CD4-positive, alpha-beta T cell (primary cell): ENCODE measurements at regions not wholly inside any gene's neighbourhood (a gene's known extent, or its start where the extent isn't known, plus 50 kb on each side); places are given as distances from the start of the nearest gene placed in this dataset.

Experiments
- ATAC-seq: fragments of 200-7000 bp; cut with Tn5 transposase; one replicate; pipeline ENCODE4 v1.10.0; 2022; ENCODE audit warnings: mild to moderate bottlenecking; ENCODE audit not compliant: poor library complexity
- CTCF ChIA-PET: fragments of 350-600 bp; sonication (Branson Sonifier 250); formaldehyde crosslinking; loops from one replicate; lab custom pipeline; 2021; ENCODE audit warnings: antibody characterized with exemption, inconsistent platforms; lab: Charles Lee
- POLR2A ChIA-PET: fragments of 350-600 bp; sonication (Branson Sonifier 250); formaldehyde crosslinking; loops from one replicate; lab custom pipeline; 2021; ENCODE audit warnings: antibody characterized with exemption, inconsistent platforms; lab: Charles Lee
- DNase-seq, 14 experiments: peaks; one replicate each; pipeline ENCODE4 v3.0.0-alpha.2; 2013 to 2020; ENCODE audit warnings: mixed read lengths in 2 of 14
- H3K27ac ChIP-seq, 2 donors: one replicate each; pipeline versions ENCODE4 v1.5.1 to v1.7.0; 2013; ENCODE audit warnings: low read length in 2 of 2, low read depth in 1 of 2, mild to moderate bottlenecking in 1 of 2
- H3K27me3 ChIP-seq, 2 experiments: 1 replicate in 1 of 2; 2 replicates in 1 of 2; pipeline versions ENCODE4 v1.6.1 to v1.7.0; 2013; ENCODE audit warnings: low read length in 2 of 2, control low read depth in 1 of 2, mild to moderate bottlenecking in 1 of 2, moderate library complexity in 1 of 2; ENCODE audit not compliant: insufficient read depth in 2 of 2, control insufficient read depth in 1 of 2
- H3K36me3 ChIP-seq: one replicate; pipeline ENCODE4 v1.6.1; 2013; ENCODE audit warnings: low read length, control low read depth; ENCODE audit not compliant: insufficient read depth
- H3K4me1 ChIP-seq: one replicate; pipeline ENCODE4 v1.6.1; 2013; ENCODE audit warnings: low read length, control low read depth; ENCODE audit not compliant: insufficient read depth
- H3K4me3 ChIP-seq: one replicate; pipeline ENCODE4 v1.5.1; 2013; ENCODE audit warnings: mild to moderate bottlenecking, low read length, moderate library complexity
- H3K9me3 ChIP-seq, 2 experiments: 1 replicate in 1 of 2; 2 replicates in 1 of 2; pipeline versions ENCODE4 v1.6.1 to v1.7.0; 2013; ENCODE audit warnings: low read length in 2 of 2, mild to moderate bottlenecking in 2 of 2, control low read depth in 1 of 2, moderate library complexity in 1 of 2; ENCODE audit not compliant: control insufficient read depth in 1 of 2, insufficient read depth in 1 of 2
- H3K27ac Mint-ChIP-seq: one replicate; pipeline ENCODE4 v1.8.0; 2020; ENCODE audit warnings: mixed read lengths
- H3K27me3 Mint-ChIP-seq: one replicate; pipeline ENCODE4 v1.8.0; 2021; ENCODE audit warnings: mixed read lengths
- H3K36me3 Mint-ChIP-seq: one replicate; pipeline ENCODE4 v1.8.0; 2021; ENCODE audit warnings: low read depth, mixed read lengths
- H3K4me1 Mint-ChIP-seq: one replicate; pipeline ENCODE4 v1.8.0; 2021; ENCODE audit warnings: low read depth, mixed read lengths
- H3K4me3 Mint-ChIP-seq: one replicate; pipeline ENCODE4 v1.8.0; 2020; ENCODE audit warnings: mild to moderate bottlenecking, mixed read lengths
- H3K9me3 Mint-ChIP-seq: one replicate; pipeline ENCODE4 v1.8.0; 2020; ENCODE audit warnings: mixed read lengths
- intact Hi-C, 2 experiments: fragments of 100-400 bp; cut with DNase I in 1 of 2; cut with micrococcal nuclease in 1 of 2; formaldehyde crosslinking; loops; one replicate each; pipeline versions ENCODE4 v1.15.1 to v1.9.0; 2023 to 2025; cut with DNase I, micrococcal nuclease
- TF ChIP-seq, protein P1 (sequence below): fragments of 200-600 bp; IDR thresholded peaks from one replicate; pipeline ENCODE4 v1.8.0; 2022; ENCODE audit warnings: antibody characterized with exemption, mild to moderate bottlenecking

DNA sequence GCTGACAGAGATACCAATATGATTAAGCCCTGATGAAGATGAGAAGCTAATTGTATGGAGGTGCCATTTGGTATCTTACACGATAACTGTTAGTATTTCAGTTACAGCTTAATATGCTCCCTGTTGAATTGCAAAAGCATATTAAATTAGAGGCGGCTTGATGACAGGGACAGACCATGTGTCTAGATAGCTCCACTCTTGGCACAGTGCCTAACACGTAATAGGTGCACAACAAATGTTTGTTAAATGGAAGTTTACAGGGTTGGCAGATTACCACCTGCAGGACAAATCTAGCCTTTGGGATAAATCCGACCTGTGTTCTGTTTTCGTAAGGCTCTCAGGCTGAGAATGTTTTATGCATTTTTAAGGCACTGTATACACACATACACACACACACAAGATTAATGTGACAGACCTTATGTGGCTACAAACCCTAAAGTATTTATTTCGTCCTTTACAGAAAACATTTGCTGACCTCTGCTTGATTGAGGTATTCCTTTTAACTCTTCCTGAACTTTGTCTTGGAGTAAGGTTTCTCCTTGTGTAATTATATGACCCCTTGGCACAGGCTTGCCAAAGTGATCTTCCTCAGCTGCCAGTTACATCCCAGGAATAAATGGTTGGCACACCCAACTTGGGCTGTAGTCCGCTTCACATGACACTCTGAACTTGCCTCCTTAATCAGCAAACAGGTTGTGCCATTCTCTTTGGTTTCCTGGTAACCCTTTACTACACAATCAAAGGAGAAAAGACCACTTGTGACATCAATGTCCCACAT, 348.9 kb downstream of the HRH4 start:
- ChIA-PET POLR2A (no interaction called here), CTCF (no interaction called here)
- H3K36me3 Mint-ChIP-seq = no peaks in the 10 kb centered on the region
- H3K9me3 Mint-ChIP-seq = peaks cover 7% of the 10 kb centered on the region
- DNase-seq (no peak), ATAC-seq (no peak)
- Histone ChIP-seq H3K27me3 (no peaks in the 10 kb centered on the region), H3K4me1 (no peaks in the 10 kb centered on the region), H3K4me3 (no peak overlapping the region), H3K9me3 (no peaks in the 10 kb centered on the region), H3K36me3 (no peaks in the 10 kb centered on the region), H3K27ac (no peak overlapping the region)
- intact Hi-C loops = no loop called here
- peaks cover 4% of the 10 kb centered on the region for H3K27me3 Mint-ChIP-seq
- H3K27ac Mint-ChIP-seq = no peak overlapping the region
- H3K4me1 Mint-ChIP-seq = no peaks in the 10 kb centered on the region
- TF ChIP-seq, protein P1, sequence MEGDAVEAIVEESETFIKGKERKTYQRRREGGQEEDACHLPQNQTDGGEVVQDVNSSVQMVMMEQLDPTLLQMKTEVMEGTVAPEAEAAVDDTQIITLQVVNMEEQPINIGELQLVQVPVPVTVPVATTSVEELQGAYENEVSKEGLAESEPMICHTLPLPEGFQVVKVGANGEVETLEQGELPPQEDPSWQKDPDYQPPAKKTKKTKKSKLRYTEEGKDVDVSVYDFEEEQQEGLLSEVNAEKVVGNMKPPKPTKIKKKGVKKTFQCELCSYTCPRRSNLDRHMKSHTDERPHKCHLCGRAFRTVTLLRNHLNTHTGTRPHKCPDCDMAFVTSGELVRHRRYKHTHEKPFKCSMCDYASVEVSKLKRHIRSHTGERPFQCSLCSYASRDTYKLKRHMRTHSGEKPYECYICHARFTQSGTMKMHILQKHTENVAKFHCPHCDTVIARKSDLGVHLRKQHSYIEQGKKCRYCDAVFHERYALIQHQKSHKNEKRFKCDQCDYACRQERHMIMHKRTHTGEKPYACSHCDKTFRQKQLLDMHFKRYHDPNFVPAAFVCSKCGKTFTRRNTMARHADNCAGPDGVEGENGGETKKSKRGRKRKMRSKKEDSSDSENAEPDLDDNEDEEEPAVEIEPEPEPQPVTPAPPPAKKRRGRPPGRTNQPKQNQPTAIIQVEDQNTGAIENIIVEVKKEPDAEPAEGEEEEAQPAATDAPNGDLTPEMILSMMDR = no peak
- no peak overlapping the region for H3K4me3 Mint-ChIP-seq

DNA sequence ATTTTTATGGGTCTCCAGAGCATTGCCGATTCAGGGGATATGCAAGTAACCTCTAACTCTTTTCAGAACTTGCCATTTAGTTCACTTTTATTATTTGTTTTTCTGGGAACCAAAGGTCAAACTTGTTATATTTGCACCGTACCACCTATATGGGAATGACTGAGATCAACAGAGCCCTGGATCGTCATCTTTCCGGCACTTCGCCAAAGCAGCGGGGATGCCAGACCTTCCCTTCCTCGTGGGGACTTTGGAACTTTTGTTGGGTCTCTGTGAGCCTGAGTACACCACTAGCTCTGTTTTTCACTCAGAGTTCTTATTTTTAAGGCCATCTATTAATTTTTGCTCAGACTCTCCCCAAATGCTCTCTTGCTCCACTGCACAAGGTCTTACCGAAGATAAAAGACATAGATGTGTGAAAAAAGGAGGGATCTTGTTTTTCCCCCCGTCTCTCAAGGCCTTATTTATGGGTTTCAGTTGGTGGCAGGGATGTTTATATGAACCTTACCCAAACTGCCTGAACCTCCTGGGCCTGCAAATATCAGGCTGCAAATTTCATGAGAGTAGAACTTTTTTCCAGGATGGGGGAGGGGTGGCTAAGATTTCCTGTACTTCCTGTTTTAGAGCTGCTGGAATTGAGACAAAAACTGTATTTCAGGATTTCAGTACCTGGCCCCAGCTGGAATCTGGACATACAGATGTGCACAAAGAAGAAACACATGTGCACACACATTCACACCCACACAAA, 350.3 kb downstream of the HRH4 start:
- H3K27ac ChIP-seq = no peak overlapping the region
- H3K4me1 Mint-ChIP-seq = no peaks in the 10 kb centered on the region
- no peak overlapping the region for H3K27ac Mint-ChIP-seq
- no peaks in the 10 kb centered on the region for H3K4me1 ChIP-seq
- H3K4me3 Mint-ChIP-seq = no peak overlapping the region
- H3K36me3 Mint-ChIP-seq = no peaks in the 10 kb centered on the region
- intact Hi-C loops = no loop called here
- H3K27me3 Mint-ChIP-seq = peaks cover 9% of the 10 kb centered on the region
- ATAC-seq = no peak
- H3K36me3 ChIP-seq = no peaks in the 10 kb centered on the region
- TF ChIP-seq, protein P1 = no peak
- peaks cover 7% of the 10 kb centered on the region for H3K9me3 Mint-ChIP-seq
- POLR2A ChIA-PET = no interaction called here
- no peak for DNase-seq
- no peaks in the 10 kb centered on the region for H3K9me3 ChIP-seq
- H3K4me3 ChIP-seq = no peak overlapping the region
- CTCF ChIA-PET = no interaction called here
- H3K27me3 ChIP-seq = no peaks in the 10 kb centered on the region

DNA sequence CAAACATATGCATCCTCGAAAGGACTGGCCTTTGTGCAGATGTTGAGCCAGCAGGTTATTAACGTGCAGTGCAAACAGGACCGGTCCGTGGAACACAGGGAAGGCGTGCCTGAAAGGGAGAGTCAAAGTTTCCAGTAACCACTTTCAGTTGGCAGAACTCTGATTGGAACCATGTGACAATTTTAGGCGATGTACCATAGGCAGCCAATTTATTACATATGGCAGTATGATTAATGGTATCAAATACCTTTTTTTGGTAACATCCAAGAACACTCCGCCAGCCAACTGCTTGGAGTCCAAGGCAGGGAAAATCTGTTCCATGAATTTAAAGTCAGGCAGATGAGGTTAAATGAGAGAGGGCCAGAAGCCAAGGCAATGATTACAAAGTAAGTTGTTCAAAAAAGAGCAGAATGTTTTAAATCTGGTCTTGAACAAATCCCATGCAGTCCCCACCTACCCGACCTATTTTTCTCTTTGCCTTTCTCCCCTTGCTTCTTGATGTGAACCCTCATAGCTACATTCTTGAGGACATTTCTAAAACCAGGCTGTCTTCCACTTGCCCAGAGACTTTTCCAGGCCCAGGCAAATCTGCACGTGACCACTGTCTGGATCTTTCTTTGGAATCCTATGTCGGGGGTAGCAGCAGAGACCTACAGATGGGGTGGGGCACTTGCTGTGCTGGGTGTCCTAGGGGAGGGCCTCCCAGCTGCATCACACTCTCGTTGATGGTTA, 351.7 kb downstream of the HRH4 start:
- intact Hi-C loops = no loop called here
- H3K9me3 ChIP-seq = no peaks in the 10 kb centered on the region
- ChIA-PET POLR2A (no interaction called here), CTCF (no interaction called here)
- Mint-ChIP-seq H3K27ac (no peak overlapping the region), H3K9me3 (peaks cover 7% of the 10 kb centered on the region), H3K4me1 (no peaks in the 10 kb centered on the region), H3K36me3 (no peaks in the 10 kb centered on the region), H3K4me3 (no peak overlapping the region), H3K27me3 (peaks cover 9% of the 10 kb centered on the region)
- DNase-seq (no peak), ATAC-seq (no peak)
- H3K4me1 ChIP-seq = no peaks in the 10 kb centered on the region
- no peaks in the 10 kb centered on the region for H3K27me3 ChIP-seq
- H3K4me3 ChIP-seq = no peak overlapping the region
- no peak overlapping the region for H3K27ac ChIP-seq
- no peaks in the 10 kb centered on the region for H3K36me3 ChIP-seq
- TF ChIP-seq, protein P1 = no peak
